Fibroblast of skin of left biceps (primary cell): ENCODE measurements at regions not wholly inside any gene's neighbourhood (a gene's known extent, or its start where the extent isn't known, plus 50 kb on each side); places are given as distances from the start of the nearest gene placed in this dataset.
"Not testable (repeated sequence)": the region's sequence is repeated elsewhere in the genome, so short reads cannot be mapped to it uniquely, and the experiment has no call there.

Experiments used
- DNase-seq, 2 experiments: peaks; one replicate each; pipeline ENCODE4 v3.0.0-alpha.2; 2013; ENCODE audit warnings: low read depth in 2 of 2

GRCh38 chr18:56488739-56489138, 149.7 kb downstream of the TXNL1 start:
- DNase-seq, result no peak

- DNase-seq, result no peak
These were observed 150.6 kb downstream of the TXNL1 start for GRCh38 chr18:56487801-56488200.

GRCh38 chr18:56483386-56483785, 155.0 kb downstream of the TXNL1 start:
- no peak for DNase-seq

- DNase-seq, result not testable (repeated sequence)
These were observed 155.6 kb downstream of the TXNL1 start for GRCh38 chr18:56482813-56483212.

GRCh38 chr18:56481751-56482150, 156.6 kb downstream of the TXNL1 start:
- DNase-seq, result no peak

GRCh38 chr18:56479841-56480240, 158.6 kb downstream of the TXNL1 start:
- DNase-seq, result no peak

GRCh38 chr18:56475250-56475649, 163.1 kb downstream of the TXNL1 start:
- DNase-seq, result no peak

GRCh38 chr18:56473400-56474024, 164.9 kb downstream of the TXNL1 start:
- no peak for DNase-seq

- DNase-seq, result no peak
These were observed 167.7 kb downstream of the TXNL1 start for GRCh38 chr18:56470406-56471351.

- no peak for DNase-seq
These were observed 168.8 kb downstream of the TXNL1 start for GRCh38 chr18:56469582-56469981.

GRCh38 chr18:56468396-56468795, 170.0 kb downstream of the TXNL1 start:
- DNase-seq, result no peak

GRCh38 chr18:56462276-56462675, 176.1 kb downstream of the TXNL1 start:
- DNase-seq, result no peak

- no peak for DNase-seq
These were observed 177.2 kb downstream of the TXNL1 start for GRCh38 chr18:56461151-56461550.

- DNase-seq, result no peak
These were observed 177.8 kb downstream of the TXNL1 start for GRCh38 chr18:56460581-56460980.

- no peak for DNase-seq
These were observed 179.4 kb downstream of the TXNL1 start for GRCh38 chr18:56458770-56459712.

- no peak for DNase-seq
These were observed 182.5 kb downstream of the TXNL1 start for GRCh38 chr18:56455874-56456273.

GRCh38 chr18:56455141-56455540, 183.3 kb downstream of the TXNL1 start:
- no peak for DNase-seq

GRCh38 chr18:56453631-56454030, 184.8 kb downstream of the TXNL1 start:
- DNase-seq, result no peak

GRCh38 chr18:56451188-56451587, 187.2 kb downstream of the TXNL1 start:
- DNase-seq, result no peak

- DNase-seq, result no peak
These were observed 189.6 kb downstream of the TXNL1 start for GRCh38 chr18:56448751-56449150.

- no peak for DNase-seq
These were observed 193.0 kb downstream of the TXNL1 start for GRCh38 chr18:56445422-56445821.

GRCh38 chr18:56444201-56444600, 194.2 kb downstream of the TXNL1 start:
- DNase-seq, result no peak
